ENCODE measurements at regions not wholly inside any gene's neighbourhood (a gene's known extent, or its start where the extent isn't known, plus 50 kb on each side); places are given as distances from the start of the nearest gene placed in this dataset.

GRCh38 chr7:67593794-67594193 is 597.2 kb downstream of the TYW1 start:
- no peaks in the 10 kb centered on the region for H3K79me2 ChIP-seq (ENCODE audit: insufficient read depth, low read depth)
- no peak overlapping the region for H2AFZ ChIP-seq (ENCODE audit: low read depth)

GRCh38 chr7:67595431-67596180 is 599.0 kb downstream of the TYW1 start:
- Histone ChIP-seq H3K36me3 (ENCODE audit: insufficient read depth) (no peaks in the 10 kb centered on the region), H3K27ac (no peak overlapping the region), H3K4me3 (IDR thresholded peaks at IDR 0.05; ENCODE audit: insufficient read depth, low read depth, low read length) (no peak overlapping the region), H2AFZ (ENCODE audit: low read depth) (no peak overlapping the region), H3K79me2 (ENCODE audit: insufficient read depth, low read depth) (no peaks in the 10 kb centered on the region), H3K9ac (no peak overlapping the region), H3K4me1 (ENCODE audit: low read depth, poor library complexity, severe bottlenecking) (no peaks in the 10 kb centered on the region), H3K27me3 (ENCODE audit: insufficient read depth, low read depth) (no peaks in the 10 kb centered on the region), H4K20me1 (ENCODE audit: insufficient read depth) (no peaks in the 10 kb centered on the region), H3K4me2 (no peak overlapping the region)
- TF ChIP-seq, protein P1, sequence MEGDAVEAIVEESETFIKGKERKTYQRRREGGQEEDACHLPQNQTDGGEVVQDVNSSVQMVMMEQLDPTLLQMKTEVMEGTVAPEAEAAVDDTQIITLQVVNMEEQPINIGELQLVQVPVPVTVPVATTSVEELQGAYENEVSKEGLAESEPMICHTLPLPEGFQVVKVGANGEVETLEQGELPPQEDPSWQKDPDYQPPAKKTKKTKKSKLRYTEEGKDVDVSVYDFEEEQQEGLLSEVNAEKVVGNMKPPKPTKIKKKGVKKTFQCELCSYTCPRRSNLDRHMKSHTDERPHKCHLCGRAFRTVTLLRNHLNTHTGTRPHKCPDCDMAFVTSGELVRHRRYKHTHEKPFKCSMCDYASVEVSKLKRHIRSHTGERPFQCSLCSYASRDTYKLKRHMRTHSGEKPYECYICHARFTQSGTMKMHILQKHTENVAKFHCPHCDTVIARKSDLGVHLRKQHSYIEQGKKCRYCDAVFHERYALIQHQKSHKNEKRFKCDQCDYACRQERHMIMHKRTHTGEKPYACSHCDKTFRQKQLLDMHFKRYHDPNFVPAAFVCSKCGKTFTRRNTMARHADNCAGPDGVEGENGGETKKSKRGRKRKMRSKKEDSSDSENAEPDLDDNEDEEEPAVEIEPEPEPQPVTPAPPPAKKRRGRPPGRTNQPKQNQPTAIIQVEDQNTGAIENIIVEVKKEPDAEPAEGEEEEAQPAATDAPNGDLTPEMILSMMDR (conservative IDR thresholded peaks at IDR 0.05; ENCODE audit: low read depth, low read length), result no peak

More at GRCh38 chr7:67593794-67594193, 597.2 kb downstream of the TYW1 start:
- no peaks in the 10 kb centered on the region for H3K27me3 ChIP-seq (ENCODE audit: insufficient read depth, low read depth)
- no peak overlapping the region for H3K4me3 ChIP-seq (IDR thresholded peaks at IDR 0.05; ENCODE audit: insufficient read depth, low read depth, low read length)
- H3K9ac ChIP-seq, result no peak overlapping the region
- no peak overlapping the region for H3K4me2 ChIP-seq
- TF ChIP-seq, protein P1 (conservative IDR thresholded peaks at IDR 0.05; ENCODE audit: low read depth, low read length), result no peak
- H3K4me1 ChIP-seq (ENCODE audit: low read depth, poor library complexity, severe bottlenecking), result no peaks in the 10 kb centered on the region
- H3K27ac ChIP-seq, result no peak overlapping the region
- H4K20me1 ChIP-seq (ENCODE audit: insufficient read depth), result no peaks in the 10 kb centered on the region
- no peaks in the 10 kb centered on the region for H3K36me3 ChIP-seq (ENCODE audit: insufficient read depth)

DNA sequence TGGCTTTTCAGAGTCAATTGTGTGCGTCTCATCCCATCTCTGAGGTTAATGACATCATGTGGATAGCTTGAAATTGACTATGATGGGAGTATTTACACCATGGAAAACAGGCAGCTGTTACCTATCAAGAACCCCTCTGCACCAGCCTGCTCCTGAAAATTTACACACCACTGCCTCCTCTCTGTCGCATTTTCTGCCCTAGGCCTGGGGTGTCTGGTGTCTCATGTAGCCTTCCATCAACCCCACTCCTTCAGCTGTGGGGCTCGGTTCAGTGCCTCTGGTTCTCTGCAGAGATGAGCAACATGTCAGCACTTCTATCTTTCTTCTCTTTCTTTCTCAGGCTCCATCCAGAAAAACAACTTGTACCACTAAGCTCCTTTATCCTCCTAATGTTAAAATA is 600.5 kb downstream of the TYW1 start:
- Histone ChIP-seq H2AFZ (ENCODE audit: low read depth) (no peak overlapping the region), H3K4me2 (no peak overlapping the region), H3K4me1 (ENCODE audit: low read depth, poor library complexity, severe bottlenecking) (no peaks in the 10 kb centered on the region), H3K79me2 (ENCODE audit: insufficient read depth, low read depth) (no peaks in the 10 kb centered on the region), H4K20me1 (ENCODE audit: insufficient read depth) (no peaks in the 10 kb centered on the region), H3K27me3 (ENCODE audit: insufficient read depth, low read depth) (no peaks in the 10 kb centered on the region), H3K27ac (no peak overlapping the region), H3K36me3 (ENCODE audit: insufficient read depth) (no peaks in the 10 kb centered on the region), H3K4me3 (IDR thresholded peaks at IDR 0.05; ENCODE audit: insufficient read depth, low read depth, low read length) (no peak overlapping the region), H3K9ac (no peak overlapping the region)
- TF ChIP-seq, protein P1 (conservative IDR thresholded peaks at IDR 0.05; ENCODE audit: low read depth, low read length), result no peak

GRCh38 chr7:67598469-67598868 is 601.8 kb downstream of the TYW1 start:
- H3K79me2 ChIP-seq (ENCODE audit: insufficient read depth, low read depth), result no peaks in the 10 kb centered on the region

More at GRCh38 chr7:67598469-67598868, 601.8 kb downstream of the TYW1 start:
- Histone ChIP-seq H3K27ac (no peak overlapping the region), H3K27me3 (ENCODE audit: insufficient read depth, low read depth) (no peaks in the 10 kb centered on the region), H2AFZ (ENCODE audit: low read depth) (no peak overlapping the region), H4K20me1 (ENCODE audit: insufficient read depth) (no peaks in the 10 kb centered on the region), H3K4me3 (IDR thresholded peaks at IDR 0.05; ENCODE audit: insufficient read depth, low read depth, low read length) (no peak overlapping the region), H3K4me1 (ENCODE audit: low read depth, poor library complexity, severe bottlenecking) (no peaks in the 10 kb centered on the region), H3K4me2 (no peak overlapping the region), H3K9ac (no peak overlapping the region), H3K36me3 (ENCODE audit: insufficient read depth) (no peaks in the 10 kb centered on the region)
- TF ChIP-seq, protein P1 (conservative IDR thresholded peaks at IDR 0.05; ENCODE audit: low read depth, low read length), result no peak
